ENCODE measurements at regions not wholly inside any gene's neighbourhood (a gene's known extent, or its start where the extent isn't known, plus 50 kb on each side); places are given as distances from the start of the nearest gene placed in this dataset.

DNA sequence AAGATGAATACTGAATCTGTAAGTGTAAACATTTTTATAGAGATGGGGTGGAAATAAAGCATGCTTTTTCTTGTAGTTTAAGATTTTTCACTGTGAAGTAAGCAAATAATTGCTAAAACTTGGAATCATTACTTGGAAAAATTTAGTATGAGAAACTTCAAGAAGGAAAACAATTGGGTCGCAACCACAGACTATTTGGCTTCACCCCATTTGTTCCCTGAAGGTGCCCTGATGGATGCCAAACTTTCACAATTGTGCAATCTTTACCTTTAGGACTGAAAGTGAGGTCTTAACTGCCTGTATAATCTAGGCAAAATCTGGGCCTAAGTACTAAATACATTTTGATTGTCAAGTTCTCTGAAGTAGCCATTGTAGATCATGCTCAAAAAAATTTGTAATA, 330.1 kb downstream of the HDGFL1 start:
- no peaks in the 10 kb centered on the region for H3K27me3 Mint-ChIP-seq (ENCODE audit: unreplicated experiment)
- H3K27ac Mint-ChIP-seq (ENCODE audit: unreplicated experiment), result no peak overlapping the region
- H3K4me3 Mint-ChIP-seq (ENCODE audit: unreplicated experiment), result no peak overlapping the region
- no peaks in the 10 kb centered on the region for H3K9me3 Mint-ChIP-seq (ENCODE audit: unreplicated experiment)
- H3K4me1 Mint-ChIP-seq (ENCODE audit: low read depth, unreplicated experiment), result peaks cover 3% of the 10 kb centered on the region
- TF ChIP-seq, protein P1, sequence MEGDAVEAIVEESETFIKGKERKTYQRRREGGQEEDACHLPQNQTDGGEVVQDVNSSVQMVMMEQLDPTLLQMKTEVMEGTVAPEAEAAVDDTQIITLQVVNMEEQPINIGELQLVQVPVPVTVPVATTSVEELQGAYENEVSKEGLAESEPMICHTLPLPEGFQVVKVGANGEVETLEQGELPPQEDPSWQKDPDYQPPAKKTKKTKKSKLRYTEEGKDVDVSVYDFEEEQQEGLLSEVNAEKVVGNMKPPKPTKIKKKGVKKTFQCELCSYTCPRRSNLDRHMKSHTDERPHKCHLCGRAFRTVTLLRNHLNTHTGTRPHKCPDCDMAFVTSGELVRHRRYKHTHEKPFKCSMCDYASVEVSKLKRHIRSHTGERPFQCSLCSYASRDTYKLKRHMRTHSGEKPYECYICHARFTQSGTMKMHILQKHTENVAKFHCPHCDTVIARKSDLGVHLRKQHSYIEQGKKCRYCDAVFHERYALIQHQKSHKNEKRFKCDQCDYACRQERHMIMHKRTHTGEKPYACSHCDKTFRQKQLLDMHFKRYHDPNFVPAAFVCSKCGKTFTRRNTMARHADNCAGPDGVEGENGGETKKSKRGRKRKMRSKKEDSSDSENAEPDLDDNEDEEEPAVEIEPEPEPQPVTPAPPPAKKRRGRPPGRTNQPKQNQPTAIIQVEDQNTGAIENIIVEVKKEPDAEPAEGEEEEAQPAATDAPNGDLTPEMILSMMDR (IDR thresholded peaks at IDR 0.05; ENCODE audit: partially characterized antibody, unreplicated experiment), result no peak
- no peaks in the 10 kb centered on the region for H3K36me3 Mint-ChIP-seq (ENCODE audit: unreplicated experiment)
- no peak for DNase-seq

DNA sequence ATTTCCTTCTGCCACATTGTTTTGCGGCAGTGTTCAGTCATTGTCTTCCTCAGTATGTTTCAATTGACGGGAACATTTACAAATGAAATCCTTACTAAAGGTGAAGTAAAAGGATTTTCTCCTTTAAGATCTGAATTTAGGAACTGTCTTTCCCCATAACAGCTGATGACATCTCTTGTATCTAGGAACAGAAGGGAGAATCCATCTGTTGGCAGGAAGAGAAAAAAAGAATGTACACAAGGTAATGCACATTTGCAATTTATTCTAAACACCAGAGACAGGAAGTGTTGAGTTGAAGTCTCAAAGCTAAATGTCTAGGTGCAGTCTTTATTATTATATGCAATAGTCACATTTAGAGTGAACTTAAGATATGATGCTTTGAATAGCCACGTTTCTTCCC, 334.5 kb downstream of the HDGFL1 start:
- Mint-ChIP-seq H3K36me3 (ENCODE audit: unreplicated experiment) (peaks cover 5% of the 10 kb centered on the region), H3K4me3 (ENCODE audit: unreplicated experiment) (no peak overlapping the region), H3K4me1 (ENCODE audit: low read depth, unreplicated experiment) (peaks cover 5% of the 10 kb centered on the region), H3K27ac (ENCODE audit: unreplicated experiment) (peak overlapping the region; percentile 62), H3K27me3 (ENCODE audit: unreplicated experiment) (peaks cover 2% of the 10 kb centered on the region), H3K9me3 (ENCODE audit: unreplicated experiment) (peaks cover 3% of the 10 kb centered on the region)
- DNase-seq, result no peak
- TF ChIP-seq, protein P1 (IDR thresholded peaks at IDR 0.05; ENCODE audit: partially characterized antibody, unreplicated experiment), result no peak

DNA sequence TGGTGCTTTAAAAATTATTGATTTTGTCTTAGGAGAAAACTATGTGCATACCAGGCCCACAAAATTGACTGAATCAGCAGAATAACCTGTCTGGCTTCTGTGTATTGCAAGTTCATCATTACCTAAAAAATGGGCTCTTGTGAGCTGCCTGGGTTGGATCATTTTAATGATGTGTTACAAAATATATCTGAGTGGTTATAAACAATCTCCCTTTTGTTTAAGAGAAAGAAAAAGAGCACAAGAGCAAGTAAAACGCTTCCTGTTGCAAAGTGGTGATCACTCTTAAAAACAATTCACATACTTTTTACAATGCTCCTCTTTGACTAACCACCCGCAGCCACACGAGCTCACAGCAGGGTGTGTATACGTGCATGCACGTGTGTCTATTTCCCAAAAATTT, 335.1 kb downstream of the HDGFL1 start:
- Mint-ChIP-seq H3K4me1 (ENCODE audit: low read depth, unreplicated experiment) (peaks cover 5% of the 10 kb centered on the region), H3K36me3 (ENCODE audit: unreplicated experiment) (peaks cover 5% of the 10 kb centered on the region), H3K27ac (ENCODE audit: unreplicated experiment) (no peak overlapping the region), H3K4me3 (ENCODE audit: unreplicated experiment) (no peak overlapping the region), H3K27me3 (ENCODE audit: unreplicated experiment) (peaks cover 2% of the 10 kb centered on the region), H3K9me3 (ENCODE audit: unreplicated experiment) (peaks cover 3% of the 10 kb centered on the region)
- TF ChIP-seq, protein P1 (IDR thresholded peaks at IDR 0.05; ENCODE audit: partially characterized antibody, unreplicated experiment), result no peak
- DNase-seq, result no peak

DNA sequence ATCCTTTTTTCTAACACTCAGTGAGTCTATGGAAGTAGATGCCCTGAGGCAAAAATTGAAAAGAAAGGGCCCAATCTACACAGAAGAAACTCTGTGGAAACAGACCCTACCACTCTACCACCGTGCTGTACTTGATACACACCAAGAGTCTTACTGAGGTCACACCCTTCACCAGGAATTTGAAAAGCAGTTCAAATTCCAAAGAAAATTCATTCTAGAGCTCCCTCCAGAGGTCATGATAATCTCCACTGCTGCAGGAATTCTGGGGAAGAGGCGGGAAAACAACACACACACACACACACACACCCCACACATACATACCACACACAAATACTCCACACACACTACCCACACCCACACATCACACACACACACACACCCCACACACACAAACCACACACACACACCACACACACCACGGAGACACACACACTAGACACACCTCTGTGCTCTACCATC, 336.8 kb downstream of the HDGFL1 start:
- H3K36me3 Mint-ChIP-seq (ENCODE audit: unreplicated experiment), result peaks cover 5% of the 10 kb centered on the region
- peaks cover 3% of the 10 kb centered on the region for H3K9me3 Mint-ChIP-seq (ENCODE audit: unreplicated experiment)
- H3K4me3 Mint-ChIP-seq (ENCODE audit: unreplicated experiment), result no peak overlapping the region
- no peak for DNase-seq
- H3K27ac Mint-ChIP-seq (ENCODE audit: unreplicated experiment), result no peak overlapping the region
- H3K4me1 Mint-ChIP-seq (ENCODE audit: low read depth, unreplicated experiment), result peaks cover 5% of the 10 kb centered on the region
- TF ChIP-seq, protein P1 (IDR thresholded peaks at IDR 0.05; ENCODE audit: partially characterized antibody, unreplicated experiment), result peak; percentile 15
- peaks cover 2% of the 10 kb centered on the region for H3K27me3 Mint-ChIP-seq (ENCODE audit: unreplicated experiment)

DNA sequence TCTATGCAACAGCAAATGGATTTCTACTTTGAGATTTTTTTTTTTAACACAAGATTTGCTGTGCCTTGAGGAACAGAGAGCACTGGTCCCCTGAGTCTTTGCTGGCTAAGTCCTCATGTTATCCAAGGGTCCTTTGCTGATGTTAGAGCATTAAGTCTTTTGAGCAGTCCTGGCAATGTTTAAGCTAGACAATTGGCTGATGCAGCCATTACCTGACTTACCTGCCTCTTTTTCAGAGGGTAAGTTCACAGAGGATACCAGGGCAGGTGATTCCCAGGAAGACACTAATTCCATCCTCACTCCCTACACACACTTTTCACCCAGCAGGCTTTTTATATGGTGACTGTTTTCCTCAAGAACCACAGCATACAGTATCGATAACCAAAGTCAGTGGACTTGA, 337.7 kb downstream of the HDGFL1 start:
- Mint-ChIP-seq H3K9me3 (ENCODE audit: unreplicated experiment) (peaks cover 3% of the 10 kb centered on the region), H3K4me3 (ENCODE audit: unreplicated experiment) (no peak overlapping the region), H3K36me3 (ENCODE audit: unreplicated experiment) (peaks cover 5% of the 10 kb centered on the region), H3K4me1 (ENCODE audit: low read depth, unreplicated experiment) (peaks cover 5% of the 10 kb centered on the region), H3K27ac (ENCODE audit: unreplicated experiment) (no peak overlapping the region), H3K27me3 (ENCODE audit: unreplicated experiment) (peaks cover 2% of the 10 kb centered on the region)
- TF ChIP-seq, protein P1 (IDR thresholded peaks at IDR 0.05; ENCODE audit: partially characterized antibody, unreplicated experiment), result no peak
- no peak for DNase-seq
